H9 (cell line): ENCODE measurements at regions not wholly inside any gene's neighbourhood (a gene's known extent, or its start where the extent isn't known, plus 50 kb on each side); places are given as distances from the start of the nearest gene placed in this dataset.

ENCODE experiments used
- DNase-seq: peaks from one replicate; pipeline ENCODE4 v3.0.0-alpha.2; 2017
- H2AFZ ChIP-seq: one replicate; pipeline ENCODE4 v1.6.1; 2013; ENCODE audit warnings: mild to moderate bottlenecking, low read length, control low read depth, moderate library complexity
- H2AK5ac ChIP-seq: 2 replicates; pipeline ENCODE4 v1.6.1; 2013; ENCODE audit warnings: low read length, control low read depth, mixed read lengths; ENCODE audit not compliant: insufficient read length
- H2BK120ac ChIP-seq: one replicate; pipeline ENCODE4 v1.6.1; 2013; ENCODE audit warnings: low read depth, mild to moderate bottlenecking, low read length, control low read depth, inconsistent platforms; ENCODE audit not compliant: poor library complexity, severe bottlenecking
- H2BK12ac ChIP-seq: 2 replicates; pipeline ENCODE4 v1.6.1; 2013; ENCODE audit warnings: low read length, control low read depth, mixed read lengths, low read depth; ENCODE audit not compliant: insufficient read length
- H2BK15ac ChIP-seq: 2 replicates; pipeline ENCODE4 v1.6.1; 2013; ENCODE audit warnings: low read depth, low read length, control low read depth
- H2BK20ac ChIP-seq: one replicate; pipeline ENCODE4 v1.6.1; 2013; ENCODE audit warnings: low read depth, mild to moderate bottlenecking, low read length, control low read depth, inconsistent platforms; ENCODE audit not compliant: poor library complexity, severe bottlenecking
- H2BK5ac ChIP-seq: 2 replicates; pipeline ENCODE4 v1.6.1; 2013; ENCODE audit warnings: low read length, control low read depth, mixed read lengths; ENCODE audit not compliant: insufficient read length
- H3K14ac ChIP-seq: 2 replicates; pipeline ENCODE4 v1.6.1; 2013; ENCODE audit warnings: low read length, control low read depth; ENCODE audit not compliant: insufficient read depth
- H3K18ac ChIP-seq: 2 replicates; pipeline ENCODE4 v1.6.1; 2013; ENCODE audit warnings: low read depth, mild to moderate bottlenecking, mixed read lengths, low read length, control low read depth; ENCODE audit not compliant: insufficient read length
- H3K23ac ChIP-seq: 2 replicates; pipeline ENCODE4 v1.6.1; 2013; ENCODE audit warnings: low read length, control low read depth, mixed read lengths, low read depth; ENCODE audit not compliant: insufficient read length
- H3K23me2 ChIP-seq: 2 replicates; pipeline ENCODE4 v1.6.1; 2013; ENCODE audit warnings: low read depth, mild to moderate bottlenecking, mixed read lengths, low read length, control low read depth; ENCODE audit not compliant: insufficient read length, poor library complexity, severe bottlenecking
- H3K27ac ChIP-seq: 2 replicates; pipeline ENCODE4 v1.5.1; 2013; ENCODE audit warnings: low read length, control low read depth, mixed read lengths, low read depth; ENCODE audit not compliant: insufficient read length
- H3K27me3 ChIP-seq: 2 replicates; pipeline ENCODE4 v1.6.1; 2013; ENCODE audit warnings: low read length, control low read depth, inconsistent platforms; ENCODE audit not compliant: insufficient read depth
- H3K4ac ChIP-seq: 2 replicates; pipeline ENCODE4 v1.6.1; 2013; ENCODE audit warnings: low read depth, mild to moderate bottlenecking, control low read depth, inconsistent platforms, low read length, moderate library complexity
- H3K4me1 ChIP-seq: 2 replicates; pipeline ENCODE4 v1.6.1; 2013; ENCODE audit warnings: low read length, control low read depth, inconsistent platforms; ENCODE audit not compliant: insufficient read depth
- H3K4me2 ChIP-seq: 2 replicates; pipeline ENCODE4 v1.6.1; 2013; ENCODE audit warnings: low read length, control low read depth, mixed read lengths; ENCODE audit not compliant: insufficient read length, insufficient read depth
- H3K56ac ChIP-seq: 2 replicates; pipeline ENCODE4 v1.6.1; 2013; ENCODE audit warnings: low read depth, mild to moderate bottlenecking, mixed read lengths, low read length, control low read depth; ENCODE audit not compliant: insufficient read length
- H3K79me1 ChIP-seq: 2 replicates; pipeline ENCODE4 v1.6.1; 2013; ENCODE audit warnings: low read depth, mild to moderate bottlenecking, moderate library complexity, low read length, control low read depth, inconsistent platforms; ENCODE audit not compliant: insufficient read depth, poor library complexity, severe bottlenecking
- H3K79me2 ChIP-seq: 2 replicates; pipeline ENCODE4 v1.6.1; 2013; ENCODE audit warnings: low read length, control low read depth, inconsistent platforms; ENCODE audit not compliant: insufficient read depth
- H3K9ac ChIP-seq: 2 replicates; pipeline ENCODE4 v1.6.1; 2013; ENCODE audit warnings: low read length, control low read depth, mixed read lengths; ENCODE audit not compliant: insufficient read length; ENCODE audit errors: extremely low read depth
- H3K9me3 ChIP-seq: one replicate; pipeline ENCODE4 v1.6.1; 2013; ENCODE audit warnings: low read depth, low read length, inconsistent platforms; ENCODE audit not compliant: control insufficient read depth
- H3T11ph ChIP-seq: one replicate; pipeline ENCODE4 v1.6.1; 2013; ENCODE audit warnings: mild to moderate bottlenecking, low read length, control low read depth, inconsistent platforms
- H4K20me1 ChIP-seq: one replicate; pipeline ENCODE4 v1.6.1; 2013; ENCODE audit not compliant: control insufficient read depth, insufficient read length, insufficient read depth
- H4K5ac ChIP-seq: 2 replicates; pipeline ENCODE4 v1.6.1; 2013; ENCODE audit warnings: low read depth, mild to moderate bottlenecking, mixed read lengths, low read length, control low read depth; ENCODE audit not compliant: insufficient read length
- H4K8ac ChIP-seq: replicated peaks from 2 replicates; pipeline ENCODE4 v1.6.1; 2013; ENCODE audit warnings: low read length, control low read depth, mixed read lengths, low read depth; ENCODE audit not compliant: insufficient read length
- H4K91ac ChIP-seq: 2 replicates; pipeline ENCODE4 v1.6.1; 2013; ENCODE audit warnings: low read depth, mild to moderate bottlenecking, moderate library complexity, mixed read lengths, low read length, control low read depth; ENCODE audit not compliant: insufficient read length
- H3K27ac Mint-ChIP-seq, 3 experiments: 2 replicates in 2 of 3; 3 replicates in 1 of 3; pipeline ENCODE4 v1.8.0; 2020 to 2021; ENCODE audit warnings: mixed read lengths in 3 of 3, mild to moderate bottlenecking in 1 of 3, moderate library complexity in 1 of 3
- H3K27me3 Mint-ChIP-seq: 2 replicates; pipeline ENCODE4 v1.8.0; 2021; ENCODE audit warnings: low read depth, mild to moderate bottlenecking, moderate library complexity, mixed read lengths
- H3K36me3 Mint-ChIP-seq, 3 experiments: 2 replicates in 2 of 3; 3 replicates in 1 of 3; pipeline ENCODE4 v1.8.0; 2020 to 2021; ENCODE audit warnings: low read depth in 3 of 3, mixed read lengths in 3 of 3; ENCODE audit not compliant: insufficient read depth in 1 of 3
- H3K4me1 Mint-ChIP-seq, 2 experiments: 2 replicates each; pipeline ENCODE4 v1.8.0; 2020; ENCODE audit warnings: mixed read lengths in 2 of 2
- H3K4me3 Mint-ChIP-seq, 2 experiments: 2 replicates in 1 of 2; 3 replicates in 1 of 2; pipeline ENCODE4 v1.8.0; 2020 to 2021; ENCODE audit warnings: mild to moderate bottlenecking in 2 of 2, mixed read lengths in 2 of 2, moderate library complexity in 1 of 2
- H3K9me3 Mint-ChIP-seq, 2 experiments: 2 replicates in 1 of 2; 3 replicates in 1 of 2; pipeline ENCODE4 v1.8.0; 2020; ENCODE audit warnings: mild to moderate bottlenecking in 2 of 2, mixed read lengths in 2 of 2, moderate library complexity in 1 of 2
- CTCF ChIP-seq: fragments of 200-600 bp; sonication (generic); conservative IDR thresholded peaks from 3 replicates; pipeline ENCODE4 v1.8.0; 2021; ENCODE audit warnings: antibody characterized with exemption, mild to moderate bottlenecking
- WGBS: extraction: QIAGEN DNeasy Blood & Tissue Kit; methylation state at CpG from one replicate; pipeline ENCODE4 v1.1.7; 2013; ENCODE audit warnings: missing lambda C conversion rate, low lambda C conversion rate, mixed read lengths; ENCODE audit not compliant: insufficient read length; ENCODE audit errors: extremely low coverage; 5-methylcytosine and 5-hydroxymethylcytosine counted together

DNA sequence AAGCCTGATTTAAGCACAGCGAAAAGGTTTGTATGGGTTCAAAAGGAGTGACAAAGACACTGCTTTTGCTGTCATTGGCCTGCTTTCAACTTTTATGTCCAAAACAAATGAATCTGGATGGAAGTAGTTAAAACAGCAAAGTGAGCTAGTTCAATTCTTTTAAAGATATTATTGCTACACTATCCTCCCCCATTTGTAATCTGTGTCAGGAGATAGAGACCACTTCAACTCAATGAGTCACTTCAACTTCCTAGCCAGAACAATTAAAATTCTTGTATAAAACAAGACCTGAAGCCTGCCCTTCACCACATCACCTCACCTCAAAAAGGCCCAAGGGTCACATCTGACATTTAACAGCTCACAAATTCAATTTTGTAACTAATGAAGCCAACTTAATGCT, 364.1 kb upstream of the LYPLAL1 start:
- TF ChIP-seq CTCF, result no peak
- Mint-ChIP-seq H3K4me1 (no peaks in the 10 kb centered on the region), H3K27ac (no peak overlapping the region), H3K4me3 (no peak overlapping the region), H3K36me3 (no peaks in the 10 kb centered on the region), H3K27me3 (no peaks in the 10 kb centered on the region), H3K9me3 (no peaks in the 10 kb centered on the region)
- H2BK15ac ChIP-seq, result no peak overlapping the region
- WGBS, result no CpG with 5 or more reads among the region's 1 CpG
- H2BK12ac ChIP-seq, result no peak overlapping the region
- H3K4me1 ChIP-seq, result no peaks in the 10 kb centered on the region
- no peak for DNase-seq
- no peak overlapping the region for H3K9ac ChIP-seq
- no peak overlapping the region for H4K8ac ChIP-seq
- no peak overlapping the region for H2AFZ ChIP-seq
- no peak overlapping the region for H3K4me2 ChIP-seq
- H4K91ac ChIP-seq, result no peak overlapping the region
- no peak overlapping the region for H3K56ac ChIP-seq
- no peak overlapping the region for H2AK5ac ChIP-seq
- no peaks in the 10 kb centered on the region for H4K20me1 ChIP-seq
- H3K18ac ChIP-seq, result no peak overlapping the region
- H3T11ph ChIP-seq, result no peak overlapping the region
- H2BK5ac ChIP-seq, result no peak overlapping the region
- H2BK20ac ChIP-seq, result no peak overlapping the region
- no peaks in the 10 kb centered on the region for H3K79me1 ChIP-seq
- no peak overlapping the region for H3K23ac ChIP-seq
- no peak overlapping the region for H2BK120ac ChIP-seq
- no peak overlapping the region for H4K5ac ChIP-seq
- no peak overlapping the region for H3K4ac ChIP-seq
- no peaks in the 10 kb centered on the region for H3K23me2 ChIP-seq
- no peaks in the 10 kb centered on the region for H3K27me3 ChIP-seq
- no peaks in the 10 kb centered on the region for H3K79me2 ChIP-seq
- H3K27ac ChIP-seq, result no peak overlapping the region
- no peak overlapping the region for H3K14ac ChIP-seq
- no peaks in the 10 kb centered on the region for H3K9me3 ChIP-seq
